ENCODE measurements at regions not wholly inside any gene's neighbourhood (a gene's known extent, or its start where the extent isn't known, plus 50 kb on each side); places are given as distances from the start of the nearest gene placed in this dataset.

DNA sequence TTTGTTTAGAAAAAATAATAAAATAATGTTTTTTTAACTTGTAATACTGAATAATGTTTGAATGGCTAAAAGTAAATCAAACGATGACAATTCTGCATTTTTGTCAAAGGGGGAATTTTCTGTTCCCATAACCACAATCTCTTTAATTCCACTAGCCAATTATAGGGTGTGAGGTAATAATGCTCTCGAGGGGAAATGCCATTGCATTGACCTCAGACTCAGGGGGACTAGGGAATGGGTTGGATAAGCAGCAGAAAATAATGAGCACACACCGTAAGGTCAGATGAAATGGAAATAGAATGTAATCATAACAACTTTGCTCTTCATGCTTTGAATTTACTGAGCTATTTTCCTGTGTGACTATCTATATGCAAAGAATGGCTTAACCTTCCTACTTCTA is 584.7 kb downstream of the RFPL4B start:
- Histone ChIP-seq H3K27me3 (ENCODE audit: control insufficient read depth in 2 of 2, insufficient read depth in 2 of 2, low read length in 2 of 2) (no peaks in the 10 kb centered on the region), H3K27ac (ENCODE audit: insufficient read depth, low read depth, low read length) (no peak overlapping the region), H4K20me1 (replicated peaks; ENCODE audit: control insufficient read depth, extremely low read depth, insufficient read depth, low read length) (no peaks in the 10 kb centered on the region), H3K4me3 (replicated peaks in 1 of 3; ENCODE audit: insufficient read depth in 1 of 3, low read depth in 1 of 3, low read length in 3 of 3) (no peak overlapping the region), H3K4me1 (ENCODE audit: control insufficient read depth, extremely low read depth, insufficient read depth, low read length) (peaks cover 12% of the 10 kb centered on the region), H3K9me1 (replicated peaks; ENCODE audit: control insufficient read depth, extremely low read depth, insufficient read depth, low read length) (no peaks in the 10 kb centered on the region), H3K36me3 (ENCODE audit: control insufficient read depth in 2 of 2, extremely low read depth in 1 of 2, insufficient read depth in 2 of 2, low read length in 2 of 2) (no peaks in the 10 kb centered on the region), H3K4me2 (ENCODE audit: insufficient read depth, low read length) (no peak overlapping the region), H3K9ac (replicated peaks; ENCODE audit: extremely low read depth, insufficient read depth, low read length) (no peak overlapping the region), H3K79me2 (ENCODE audit: control insufficient read depth, insufficient read depth, low read length) (no peaks in the 10 kb centered on the region), H2AFZ (ENCODE audit: low read depth, low read length) (no peak overlapping the region), H3K9me3 (replicated peaks; ENCODE audit: control insufficient read depth, insufficient read depth, low read length) (no peaks in the 10 kb centered on the region)
- CTCF ChIA-PET: interaction anchor here (0.6 kb wide), 1 partner anchor 190 kb away, joined by 3 read pairs; no protein-coding TSS in a partner anchor
- no TSS peak for BruUV-seq (replicated peaks)
- intact Hi-C loops (cut with micrococcal nuclease) (no loop called here), dilution Hi-C loops (cut with MboI; ENCODE audit: extremely low pct_ligation_motif_present, low sequenced_read_pairs) (no loop called here)
- DNase-seq (ENCODE audit: low read depth, low spot score) (peak; percentile 85), FAIRE-seq (peak; percentile 71)
- POLR2A ChIA-PET: no interaction called here
- peak; percentile 78 for TF ChIP-seq JUN (IDR thresholded peaks at IDR 0.05; ENCODE audit: borderline replicate concordance, insufficient read depth, insufficient read length, low read depth)
- TF ChIP-seq FOS (IDR thresholded peaks at IDR 0.05; ENCODE audit: borderline replicate concordance, insufficient read depth, low read length): peak; percentile 18
- TF ChIP-seq POLR2AphosphoS5 (IDR thresholded peaks at IDR 0.05; ENCODE audit: insufficient read depth, low read depth, low read length): no peak
- TF ChIP-seq POLR2A (IDR thresholded peaks at IDR 0.05; ENCODE audit: low read depth, low read length): no peak

GRCh38 chr6:112933947-112934346 is 586.8 kb downstream of the RFPL4B start:
- no peaks in the 10 kb centered on the region for H3K79me2 ChIP-seq (ENCODE audit: control insufficient read depth, insufficient read depth, low read length)
- CTCF ChIA-PET: interaction anchor here (1.6 kb wide), 1 partner anchor 12 kb away, joined by 5 read pairs; no protein-coding TSS in a partner anchor
- no peak overlapping the region for H3K9ac ChIP-seq (replicated peaks; ENCODE audit: extremely low read depth, insufficient read depth, low read length)
- POLR2A ChIA-PET: no interaction called here
- no peaks in the 10 kb centered on the region for H3K36me3 ChIP-seq (ENCODE audit: control insufficient read depth in 2 of 2, extremely low read depth in 1 of 2, insufficient read depth in 2 of 2, low read length in 2 of 2)
- intact Hi-C loops (cut with micrococcal nuclease) (no loop called here), dilution Hi-C loops (cut with MboI; ENCODE audit: extremely low pct_ligation_motif_present, low sequenced_read_pairs) (no loop called here)
- no peaks in the 10 kb centered on the region for H3K9me3 ChIP-seq (replicated peaks; ENCODE audit: control insufficient read depth, insufficient read depth, low read length)
- no peak overlapping the region for H3K4me2 ChIP-seq (ENCODE audit: insufficient read depth, low read length)
- H3K9me1 ChIP-seq (replicated peaks; ENCODE audit: control insufficient read depth, extremely low read depth, insufficient read depth, low read length): no peaks in the 10 kb centered on the region
- no peaks in the 10 kb centered on the region for H4K20me1 ChIP-seq (replicated peaks; ENCODE audit: control insufficient read depth, extremely low read depth, insufficient read depth, low read length)
- FAIRE-seq: no peak
- no peak overlapping the region for H2AFZ ChIP-seq (ENCODE audit: low read depth, low read length)
- H3K27ac ChIP-seq (ENCODE audit: insufficient read depth, low read depth, low read length): no peak overlapping the region
- no peaks in the 10 kb centered on the region for H3K27me3 ChIP-seq (ENCODE audit: control insufficient read depth in 2 of 2, insufficient read depth in 2 of 2, low read length in 2 of 2)
- BruUV-seq (replicated peaks): no TSS peak
- TF ChIP-seq POLR2A (IDR thresholded peaks at IDR 0.05; ENCODE audit: low read depth, low read length) (no peak), JUN (IDR thresholded peaks at IDR 0.05; ENCODE audit: borderline replicate concordance, insufficient read depth, insufficient read length, low read depth) (no peak), EZH2 (IDR thresholded peaks at IDR 0.05; ENCODE audit: borderline replicate concordance, low read depth, low read length, severe bottlenecking) (no peak), POLR2AphosphoS5 (IDR thresholded peaks at IDR 0.05; ENCODE audit: insufficient read depth, low read depth, low read length) (no peak), FOS (IDR thresholded peaks at IDR 0.05; ENCODE audit: borderline replicate concordance, insufficient read depth, low read length) (no peak), GATA2 (IDR thresholded peaks at IDR 0.05; ENCODE audit: insufficient read depth, insufficient read length, low read depth, low read length) (no peak), MYC (IDR thresholded peaks at IDR 0.05; ENCODE audit: low read depth, low read length) (no peak)
- TF ChIP-seq, protein P1, sequence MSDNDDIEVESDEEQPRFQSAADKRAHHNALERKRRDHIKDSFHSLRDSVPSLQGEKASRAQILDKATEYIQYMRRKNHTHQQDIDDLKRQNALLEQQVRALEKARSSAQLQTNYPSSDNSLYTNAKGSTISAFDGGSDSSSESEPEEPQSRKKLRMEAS (IDR thresholded peaks at IDR 0.05; ENCODE audit: insufficient read depth, insufficient read length): no peak
- TF ChIP-seq, protein P2, sequence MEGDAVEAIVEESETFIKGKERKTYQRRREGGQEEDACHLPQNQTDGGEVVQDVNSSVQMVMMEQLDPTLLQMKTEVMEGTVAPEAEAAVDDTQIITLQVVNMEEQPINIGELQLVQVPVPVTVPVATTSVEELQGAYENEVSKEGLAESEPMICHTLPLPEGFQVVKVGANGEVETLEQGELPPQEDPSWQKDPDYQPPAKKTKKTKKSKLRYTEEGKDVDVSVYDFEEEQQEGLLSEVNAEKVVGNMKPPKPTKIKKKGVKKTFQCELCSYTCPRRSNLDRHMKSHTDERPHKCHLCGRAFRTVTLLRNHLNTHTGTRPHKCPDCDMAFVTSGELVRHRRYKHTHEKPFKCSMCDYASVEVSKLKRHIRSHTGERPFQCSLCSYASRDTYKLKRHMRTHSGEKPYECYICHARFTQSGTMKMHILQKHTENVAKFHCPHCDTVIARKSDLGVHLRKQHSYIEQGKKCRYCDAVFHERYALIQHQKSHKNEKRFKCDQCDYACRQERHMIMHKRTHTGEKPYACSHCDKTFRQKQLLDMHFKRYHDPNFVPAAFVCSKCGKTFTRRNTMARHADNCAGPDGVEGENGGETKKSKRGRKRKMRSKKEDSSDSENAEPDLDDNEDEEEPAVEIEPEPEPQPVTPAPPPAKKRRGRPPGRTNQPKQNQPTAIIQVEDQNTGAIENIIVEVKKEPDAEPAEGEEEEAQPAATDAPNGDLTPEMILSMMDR (IDR thresholded peaks at IDR 0.05; ENCODE audit: extremely low read depth in 1 of 2, insufficient read depth in 1 of 2, low read depth in 1 of 2, low read length in 2 of 2): no peak
- peaks cover 12% of the 10 kb centered on the region for H3K4me1 ChIP-seq (ENCODE audit: control insufficient read depth, extremely low read depth, insufficient read depth, low read length)
- DNase-seq (ENCODE audit: low read depth, low spot score): no peak
- H3K4me3 ChIP-seq (replicated peaks in 1 of 3; ENCODE audit: insufficient read depth in 1 of 3, low read depth in 1 of 3, low read length in 3 of 3): no peak overlapping the region

Data from endothelial cell of umbilical vein (primary cell).